AG04450 (cell line): ENCODE measurements at regions not wholly inside any gene's neighbourhood (a gene's known extent, or its start where the extent isn't known, plus 50 kb on each side); places are given as distances from the start of the nearest gene placed in this dataset.
"Not testable (repeated sequence)": the region's sequence is repeated elsewhere in the genome, so short reads cannot be mapped to it uniquely, and the experiment has no call there.

Experiments used
- CTCF ChIA-PET: fragments of 300-600, 350-600 bp; formaldehyde crosslinking; extraction: SDS; loops from one replicate; lab custom pipeline; 2022; ENCODE audit warnings: antibody characterized with exemption, inconsistent platforms; lab: Charles Lee
- POLR2A ChIA-PET: fragments of 350-600 bp; formaldehyde crosslinking; extraction: SDS; loops from one replicate; lab custom pipeline; 2021; ENCODE audit warnings: antibody characterized with exemption, inconsistent platforms; lab: Yijun Ruan, JAX
- DNase-seq: peaks from one replicate; pipeline ENCODE4 v3.0.0-alpha.2; 2011; ENCODE audit warnings: low read depth, low spot score
- H3K27ac ChIP-seq: one replicate; pipeline ENCODE4 v1.5.1; 2012; ENCODE audit warnings: low read depth, low read length, control low read depth
- H3K27me3 ChIP-seq: one replicate; pipeline ENCODE4 v1.6.0; 2012; ENCODE audit warnings: low read length; ENCODE audit not compliant: control insufficient read depth, insufficient read depth
- H3K4me3 ChIP-seq: 2 replicates; pipeline ENCODE4 v1.5.1; 2011; ENCODE audit warnings: mild to moderate bottlenecking, low read depth, low read length, control low read depth
- H3K9me3 ChIP-seq: 2 replicates; pipeline ENCODE4 v1.5.1; 2012; ENCODE audit warnings: low read length; ENCODE audit not compliant: control insufficient read depth, insufficient read depth
- CTCF ChIP-seq: IDR thresholded peaks from 2 replicates; pipeline ENCODE4 v1.5.1; 2011; ENCODE audit warnings: low read depth, low read length, control low read depth, inconsistent platforms

- POLR2A ChIA-PET, result no interaction called here
- no peak for DNase-seq
- CTCF ChIA-PET, result no interaction called here
- H3K9me3 ChIP-seq, result peaks cover 5% of the 10 kb centered on the region; the same call in 1 of the 2 replicates
- H3K4me3 ChIP-seq, result no peak overlapping the region
- no peak for TF ChIP-seq CTCF
- H3K27ac ChIP-seq, result no peak overlapping the region
- no peaks in the 10 kb centered on the region for H3K27me3 ChIP-seq
Measured at GRCh38 chr3:84727616-84728015, 231.2 kb upstream of the CADM2 start.

GRCh38 chr3:84734731-84735130, 224.1 kb upstream of the CADM2 start:
- H3K27ac ChIP-seq, CTCF ChIA-PET, H3K9me3 ChIP-seq, POLR2A ChIA-PET, DNase-seq, H3K4me3 ChIP-seq, H3K27me3 ChIP-seq: not testable (repeated sequence)

GRCh38 chr3:84738086-84738485, 220.7 kb upstream of the CADM2 start:
- no peak for DNase-seq
- no peak overlapping the region for H3K4me3 ChIP-seq
- TF ChIP-seq CTCF, result no peak
- CTCF ChIA-PET, result no interaction called here
- H3K27me3 ChIP-seq, result no peaks in the 10 kb centered on the region
- H3K9me3 ChIP-seq, result no peaks in the 10 kb centered on the region
- POLR2A ChIA-PET, result no interaction called here
- no peak overlapping the region for H3K27ac ChIP-seq

- POLR2A ChIA-PET, result no interaction called here
- Histone ChIP-seq H3K27me3 (no peaks in the 10 kb centered on the region), H3K4me3 (no peak overlapping the region), H3K27ac (no peak overlapping the region), H3K9me3 (peaks cover 2% of the 10 kb centered on the region; the same call in 1 of the 2 replicates)
- DNase-seq, result no peak
- CTCF ChIA-PET, result no interaction called here
- no peak for TF ChIP-seq CTCF
Measured at GRCh38 chr3:84742915-84743425, 215.8 kb upstream of the CADM2 start.

GRCh38 chr3:84744130-84744529, 214.7 kb upstream of the CADM2 start:
- ChIA-PET POLR2A (interaction anchor here (0.7 kb wide), 1 partner anchor 52 kb away, joined by 5 read pairs; no protein-coding TSS in a partner anchor), CTCF (interaction anchor here (0.7 kb wide), 1 partner anchor 284 kb away, joined by 6 read pairs; no protein-coding TSS in a partner anchor)
- TF ChIP-seq CTCF, result no peak
- Histone ChIP-seq H3K4me3 (no peak overlapping the region), H3K27me3 (no peaks in the 10 kb centered on the region), H3K27ac (no peak overlapping the region), H3K9me3 (peaks cover 2% of the 10 kb centered on the region; the same call in 1 of the 2 replicates)
- no peak for DNase-seq
